NCI-H2029 (cell line): ENCODE measurements at regions not wholly inside any gene's neighbourhood (a gene's known extent, or its start where the extent isn't known, plus 50 kb on each side); places are given as distances from the start of the nearest gene placed in this dataset.

Experiments
- DNase-seq: peaks from one replicate; lab custom pipeline; 2025; lab: John Stamatoyannopoulos, UW

DNA sequence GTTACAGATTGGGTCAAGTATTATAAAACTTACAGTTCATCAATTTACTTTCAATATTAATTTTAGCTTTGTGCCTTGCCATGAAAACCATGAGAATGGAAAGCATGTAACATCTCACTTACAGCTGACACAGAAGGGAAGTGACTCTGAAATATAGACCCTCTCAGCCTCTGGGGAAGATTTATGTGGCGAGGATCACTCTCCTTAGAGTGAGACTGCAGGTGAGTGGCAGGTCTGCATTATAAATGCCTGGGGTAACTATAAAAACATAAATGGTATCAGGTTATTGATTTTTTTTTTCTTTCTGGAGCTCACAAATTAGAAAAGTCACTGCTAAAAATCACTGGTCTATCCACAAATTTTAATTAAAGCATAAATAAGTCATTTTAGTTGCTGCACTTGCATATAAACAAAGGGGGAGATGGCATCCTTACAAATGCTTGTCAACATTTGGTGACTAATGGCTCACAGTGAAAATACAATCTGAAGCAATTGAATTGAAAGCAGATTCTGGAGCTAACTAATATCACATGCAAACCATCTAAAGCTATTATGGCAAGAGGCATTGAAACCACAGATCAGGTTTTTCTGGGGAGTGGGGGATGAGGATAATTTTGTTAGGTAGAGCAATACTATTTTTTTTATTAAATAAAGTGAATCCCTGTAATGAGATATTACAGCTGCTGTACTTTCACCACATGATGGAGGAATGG lies 200.9 kb downstream of the TM2D1 start:
- DNase-seq, result no peak

- no peak for DNase-seq
Observed at GRCh38 chr1:61523229-61523628, 201.7 kb downstream of the TM2D1 start.

DNA sequence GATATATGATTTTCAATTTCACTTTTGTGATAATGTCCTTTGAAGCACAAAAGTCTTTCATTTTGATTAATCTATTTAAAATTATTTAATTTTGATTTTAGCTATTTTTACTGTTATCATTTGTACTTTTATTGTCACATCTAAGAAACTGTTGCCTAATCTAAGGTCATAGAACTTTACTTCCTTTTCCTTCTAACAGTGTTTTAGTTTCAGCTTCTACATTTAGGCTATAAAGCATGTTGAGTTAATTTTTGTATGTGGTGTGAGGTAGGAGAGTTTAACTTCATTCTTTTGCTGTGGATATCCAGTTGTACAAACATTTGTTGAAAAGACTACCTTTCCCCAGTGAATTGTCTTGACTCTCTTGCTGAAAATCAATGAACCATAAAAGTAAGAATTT lies 204.5 kb downstream of the TM2D1 start:
- no peak for DNase-seq

DNA sequence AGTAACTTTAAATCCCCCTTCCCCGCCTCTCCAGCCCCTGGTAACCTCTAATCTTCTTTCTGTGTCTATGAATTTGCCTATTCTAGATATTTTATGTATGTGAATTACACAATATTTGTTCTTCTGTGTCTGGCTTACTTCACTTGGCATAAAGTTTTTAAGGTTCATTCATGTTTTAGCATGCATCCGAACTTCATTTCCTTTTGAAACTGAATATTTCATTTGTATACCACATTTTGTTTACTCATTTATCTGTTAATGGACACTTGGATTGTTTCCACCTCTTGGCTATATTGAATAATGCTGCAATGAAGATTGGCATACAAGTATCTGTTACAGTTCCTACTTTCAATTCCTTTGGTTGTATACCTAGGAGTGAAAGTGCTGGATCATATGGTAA lies 205.3 kb downstream of the TM2D1 start:
- DNase-seq, result no peak

GRCh38 chr1:61518670-61519400 lies 206.1 kb downstream of the TM2D1 start:
- no peak for DNase-seq

DNA sequence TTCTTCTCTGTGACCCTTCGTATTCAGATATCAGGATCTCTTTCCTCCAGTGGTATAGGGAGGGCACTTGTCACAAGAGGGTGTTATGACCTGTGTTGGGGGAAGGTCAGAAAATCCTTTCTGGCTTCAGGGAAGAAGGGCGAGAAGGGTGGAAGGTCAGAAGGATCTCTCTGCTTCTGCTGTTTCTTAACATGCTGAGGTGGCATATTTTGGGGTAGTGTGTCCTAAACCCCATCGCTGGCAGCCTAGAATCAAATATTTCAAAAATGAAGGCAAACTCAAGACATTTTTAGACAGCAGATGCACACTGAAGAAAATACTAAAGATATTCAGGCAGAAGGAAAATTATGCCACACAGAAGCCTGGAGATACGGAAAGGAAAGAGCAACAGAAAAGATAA lies 207.6 kb downstream of the TM2D1 start:
- no peak for DNase-seq

- DNase-seq, result no peak
Observed at GRCh38 chr1:61515096-61515495, 209.8 kb downstream of the TM2D1 start.
